Endothelial cell of umbilical vein (primary cell): ENCODE measurements at regions not wholly inside any gene's neighbourhood (a gene's known extent, or its start where the extent isn't known, plus 50 kb on each side); places are given as distances from the start of the nearest gene placed in this dataset.

Experiments used
- BruUV-seq: library from RNA; stranded (reverse); fragments of 400-500 nt; replicated peaks from 2 replicates; lab custom pipeline; 2021; lab: Mats Ljungman, UMichigan
- CTCF ChIA-PET: fragments of 300-600, 350-600 bp; sonication (Branson Sonifier 250); formaldehyde crosslinking; loops from one replicate; lab custom pipeline; 2021; ENCODE audit warnings: antibody characterized with exemption, inconsistent platforms; lab: Charles Lee
- POLR2A ChIA-PET: fragments of 300-600, 350-600 bp; sonication (Branson Sonifier 250); formaldehyde crosslinking; loops from one replicate; lab custom pipeline; 2021; ENCODE audit warnings: antibody characterized with exemption, inconsistent platforms; lab: Charles Lee
- DNase-seq: peaks from one replicate; pipeline ENCODE4 v3.0.0-alpha.2; 2011; ENCODE audit warnings: low read depth, low spot score
- FAIRE-seq: peaks from 2 replicates; lab custom pipeline; 2011; peaks lifted over from hg19 to GRCh38; lab: Jason Lieb, UNC
- H2AFZ ChIP-seq: 2 replicates; pipeline ENCODE4 v1.6.0; 2012; ENCODE audit warnings: low read depth, low read length, control low read depth, inconsistent platforms
- H3K27ac ChIP-seq: 2 replicates; pipeline ENCODE4 v1.5.1; 2011; ENCODE audit warnings: low read depth, mild to moderate bottlenecking, control low read depth, low read length, moderate library complexity; ENCODE audit not compliant: insufficient read depth
- H3K27me3 ChIP-seq, 2 experiments: 2 replicates each; pipeline versions ENCODE4 v1.6.0 to v1.6.1; 2011; ENCODE audit warnings: low read length in 2 of 2, mixed read lengths in 1 of 2; ENCODE audit not compliant: control insufficient read depth in 2 of 2, insufficient read depth in 2 of 2
- H3K36me3 ChIP-seq, 2 experiments: 2 replicates in 1 of 2; 3 replicates in 1 of 2; pipeline ENCODE4 v1.5.1; 2011; ENCODE audit warnings: low read length in 2 of 2, mild to moderate bottlenecking in 1 of 2, moderate library complexity in 1 of 2; ENCODE audit not compliant: control insufficient read depth in 2 of 2, insufficient read depth in 2 of 2; ENCODE audit errors: extremely low read depth in 1 of 2
- H3K4me1 ChIP-seq: 3 replicates; pipeline ENCODE4 v1.5.1; 2011; ENCODE audit warnings: mild to moderate bottlenecking, low read length; ENCODE audit not compliant: control insufficient read depth, insufficient read depth; ENCODE audit errors: extremely low read depth
- H3K4me2 ChIP-seq: 2 replicates; pipeline ENCODE4 v1.6.1; 2011; ENCODE audit warnings: low read length, control low read depth, mixed read lengths; ENCODE audit not compliant: insufficient read depth
- H3K4me3 ChIP-seq, 3 experiments: fragments of 200-600 bp in 1 of 3; sonication (generic), shearing (Covaris generic) in 1 of 3; replicated peaks in 1 of 3; 2 replicates each; pipeline ENCODE4 v1.5.1; 2011 to 2016; ENCODE audit warnings: control low read depth in 3 of 3, low read length in 3 of 3, mild to moderate bottlenecking in 2 of 3, inconsistent platforms in 1 of 3, low read depth in 1 of 3, moderate library complexity in 1 of 3; ENCODE audit not compliant: insufficient read depth in 1 of 3
- H3K79me2 ChIP-seq: 2 replicates; pipeline ENCODE4 v1.6.0; 2012; ENCODE audit warnings: low read length, inconsistent platforms; ENCODE audit not compliant: control insufficient read depth, insufficient read depth
- H3K9ac ChIP-seq: replicated peaks from 2 replicates; pipeline ENCODE3; 2011; ENCODE audit warnings: low read length, control low read depth; ENCODE audit not compliant: insufficient read depth; ENCODE audit errors: extremely low read depth
- H3K9me1 ChIP-seq: replicated peaks from 3 replicates; pipeline ENCODE4 v1.6.0; 2011; ENCODE audit warnings: mild to moderate bottlenecking, low read length; ENCODE audit not compliant: control insufficient read depth, insufficient read depth; ENCODE audit errors: extremely low read depth
- H3K9me3 ChIP-seq: replicated peaks from 2 replicates; pipeline ENCODE4 v1.5.1; 2012; ENCODE audit warnings: low read length, inconsistent platforms; ENCODE audit not compliant: control insufficient read depth, insufficient read depth
- H4K20me1 ChIP-seq: replicated peaks from 2 replicates; pipeline ENCODE3; 2011; ENCODE audit warnings: mild to moderate bottlenecking, low read length; ENCODE audit not compliant: control insufficient read depth, insufficient read depth; ENCODE audit errors: extremely low read depth
- EZH2 ChIP-seq: IDR thresholded peaks from 2 replicates; pipeline ENCODE4 v1.6.1; 2012; ENCODE audit warnings: borderline replicate concordance, low read depth, mild to moderate bottlenecking, moderate library complexity, low read length, inconsistent platforms; ENCODE audit not compliant: severe bottlenecking
- FOS ChIP-seq: IDR thresholded peaks from 2 replicates; pipeline ENCODE4 v1.6.1; 2011; ENCODE audit warnings: mild to moderate bottlenecking, low read length, moderate library complexity, borderline replicate concordance; ENCODE audit not compliant: insufficient read depth
- GATA2 ChIP-seq: IDR thresholded peaks from 2 replicates; pipeline ENCODE4 v1.7.0; 2011; ENCODE audit warnings: low read depth, mild to moderate bottlenecking, moderate library complexity, mixed read lengths, low read length; ENCODE audit not compliant: insufficient read length, insufficient read depth
- JUN ChIP-seq: IDR thresholded peaks from 2 replicates; pipeline ENCODE4 v1.6.1; 2011; ENCODE audit warnings: borderline replicate concordance, low read depth; ENCODE audit not compliant: insufficient read length, insufficient read depth
- MYC ChIP-seq: IDR thresholded peaks from one replicate; pipeline ENCODE4 v1.6.1; 2011; ENCODE audit warnings: mild to moderate bottlenecking, low read depth, low read length
- POLR2A ChIP-seq: IDR thresholded peaks from 2 replicates; pipeline ENCODE4 v1.6.1; 2012; ENCODE audit warnings: low read depth, mild to moderate bottlenecking, control low read depth, low read length
- POLR2AphosphoS5 ChIP-seq: IDR thresholded peaks from 2 replicates; pipeline ENCODE4 v1.6.1; 2012; ENCODE audit warnings: low read depth, mild to moderate bottlenecking, control low read depth, low read length, moderate library complexity; ENCODE audit not compliant: insufficient read depth
- dilution Hi-C: fragments of 300-500 bp; cut with MboI; formaldehyde crosslinking; loops from one replicate; pipeline ENCODE4 v1.15.0; 2019; ENCODE audit warnings: low sequenced_read_pairs; ENCODE audit not compliant: extremely low pct_ligation_motif_present
- intact Hi-C: fragments of 100-400 bp; cut with micrococcal nuclease; formaldehyde crosslinking; loops from one replicate; pipeline ENCODE4 v1.10.0; 2022
- TF ChIP-seq, protein P1 (sequence below): IDR thresholded peaks from 2 replicates; pipeline ENCODE4 v1.6.1; 2011; ENCODE audit not compliant: insufficient read depth, insufficient read length
- TF ChIP-seq, protein P2 (sequence below), 2 donors: IDR thresholded peaks; 1 replicate in 1 of 2; 2 replicates in 1 of 2; pipeline ENCODE4 v1.5.1; 2011; ENCODE audit warnings: low read length in 2 of 2, mild to moderate bottlenecking in 2 of 2, moderate library complexity in 2 of 2, control low read depth in 1 of 2, inconsistent platforms in 1 of 2, low read depth in 1 of 2; ENCODE audit not compliant: insufficient read depth in 1 of 2; ENCODE audit errors: extremely low read depth in 1 of 2

DNA sequence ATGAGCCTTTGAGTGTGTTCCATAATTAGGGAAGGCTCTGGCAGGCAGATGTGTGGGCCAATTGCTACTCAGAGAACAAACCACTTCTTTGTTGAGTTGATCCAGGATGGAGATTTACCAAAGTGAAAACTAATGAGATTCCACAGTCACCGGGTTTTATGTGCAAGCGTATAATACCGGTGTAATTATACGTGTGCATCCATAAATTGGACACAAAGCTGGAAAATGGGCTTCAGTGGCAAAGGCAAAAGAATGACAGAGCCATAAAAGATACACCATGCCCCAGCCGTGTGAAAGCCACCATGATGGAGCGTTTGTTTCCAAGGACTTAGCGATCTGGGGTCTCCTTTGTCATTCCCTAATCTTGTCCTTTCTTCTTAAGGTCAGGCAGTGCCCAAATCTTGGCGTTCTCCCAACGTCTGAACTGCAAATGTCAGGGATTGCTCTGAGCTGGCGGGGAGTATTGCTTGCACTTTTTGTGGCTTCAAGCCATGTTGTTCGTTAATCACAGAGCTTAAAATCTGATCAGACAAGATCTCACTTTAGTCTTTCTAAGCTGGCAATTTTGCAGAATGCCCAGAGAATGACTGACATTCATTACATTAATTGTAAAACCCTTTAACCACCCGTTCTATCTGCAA, 70.1 kb downstream of the NPTX2 start:
- no TSS peak for BruUV-seq
- H3K9me1 ChIP-seq = no peaks in the 10 kb centered on the region
- FAIRE-seq (no peak), DNase-seq (no peak)
- H3K27me3 ChIP-seq = no peaks in the 10 kb centered on the region
- intact Hi-C loops (no loop called here), dilution Hi-C loops (no loop called here)
- TF ChIP-seq FOS = no peak
- no peak for TF ChIP-seq EZH2
- TF ChIP-seq, protein P1, sequence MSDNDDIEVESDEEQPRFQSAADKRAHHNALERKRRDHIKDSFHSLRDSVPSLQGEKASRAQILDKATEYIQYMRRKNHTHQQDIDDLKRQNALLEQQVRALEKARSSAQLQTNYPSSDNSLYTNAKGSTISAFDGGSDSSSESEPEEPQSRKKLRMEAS = no peak
- no peak for TF ChIP-seq POLR2AphosphoS5
- no peak overlapping the region for H2AFZ ChIP-seq
- CTCF ChIA-PET = no interaction called here
- H3K4me3 ChIP-seq = no peak overlapping the region
- H3K9me3 ChIP-seq = peaks cover 10% of the 10 kb centered on the region
- H3K4me1 ChIP-seq = no peaks in the 10 kb centered on the region
- H3K27ac ChIP-seq = no peak overlapping the region
- no peak overlapping the region for H3K9ac ChIP-seq
- H3K79me2 ChIP-seq = no peaks in the 10 kb centered on the region
- H4K20me1 ChIP-seq = no peaks in the 10 kb centered on the region
- no peak overlapping the region for H3K4me2 ChIP-seq
- POLR2A ChIA-PET = no interaction called here
- H3K36me3 ChIP-seq = no peaks in the 10 kb centered on the region

DNA sequence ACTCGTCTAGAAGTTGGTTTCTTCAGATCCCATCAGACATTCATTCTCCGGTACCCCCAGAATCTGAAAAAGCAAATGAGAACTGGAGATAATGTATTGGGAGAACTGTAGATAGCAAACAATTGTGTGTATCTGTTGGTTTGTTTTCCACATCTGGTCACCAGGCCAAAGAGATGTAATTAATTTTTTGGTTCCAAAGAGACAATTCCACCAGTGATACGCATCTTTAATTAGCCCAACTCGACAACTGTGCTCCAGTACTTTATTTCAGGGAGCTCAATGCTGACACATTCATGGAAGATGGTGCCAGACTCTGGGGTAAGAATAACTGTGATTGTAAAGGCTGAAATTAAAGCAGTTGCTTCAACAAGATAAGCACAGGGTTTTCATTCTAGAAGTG, 74.5 kb downstream of the NPTX2 start:
- dilution Hi-C loops (no loop called here), intact Hi-C loops (no loop called here)
- no peaks in the 10 kb centered on the region for H3K4me1 ChIP-seq
- FAIRE-seq = no peak
- H3K27me3 ChIP-seq = no peaks in the 10 kb centered on the region
- no TSS peak for BruUV-seq
- peaks cover 3% of the 10 kb centered on the region for H3K9me3 ChIP-seq
- H3K9ac ChIP-seq = no peak overlapping the region
- H3K4me3 ChIP-seq = no peak overlapping the region
- no peak for DNase-seq
- no peak overlapping the region for H2AFZ ChIP-seq
- ChIA-PET POLR2A (no interaction called here), CTCF (no interaction called here)
- H3K79me2 ChIP-seq = no peaks in the 10 kb centered on the region
- no peak overlapping the region for H3K4me2 ChIP-seq
- no peak overlapping the region for H3K27ac ChIP-seq
- H3K9me1 ChIP-seq = no peaks in the 10 kb centered on the region
- no peaks in the 10 kb centered on the region for H3K36me3 ChIP-seq
- no peaks in the 10 kb centered on the region for H4K20me1 ChIP-seq
- TF ChIP-seq GATA2 (no peak), FOS (no peak), POLR2AphosphoS5 (no peak), EZH2 (no peak), JUN (no peak), POLR2A (no peak), MYC (no peak)
- TF ChIP-seq, protein P2, sequence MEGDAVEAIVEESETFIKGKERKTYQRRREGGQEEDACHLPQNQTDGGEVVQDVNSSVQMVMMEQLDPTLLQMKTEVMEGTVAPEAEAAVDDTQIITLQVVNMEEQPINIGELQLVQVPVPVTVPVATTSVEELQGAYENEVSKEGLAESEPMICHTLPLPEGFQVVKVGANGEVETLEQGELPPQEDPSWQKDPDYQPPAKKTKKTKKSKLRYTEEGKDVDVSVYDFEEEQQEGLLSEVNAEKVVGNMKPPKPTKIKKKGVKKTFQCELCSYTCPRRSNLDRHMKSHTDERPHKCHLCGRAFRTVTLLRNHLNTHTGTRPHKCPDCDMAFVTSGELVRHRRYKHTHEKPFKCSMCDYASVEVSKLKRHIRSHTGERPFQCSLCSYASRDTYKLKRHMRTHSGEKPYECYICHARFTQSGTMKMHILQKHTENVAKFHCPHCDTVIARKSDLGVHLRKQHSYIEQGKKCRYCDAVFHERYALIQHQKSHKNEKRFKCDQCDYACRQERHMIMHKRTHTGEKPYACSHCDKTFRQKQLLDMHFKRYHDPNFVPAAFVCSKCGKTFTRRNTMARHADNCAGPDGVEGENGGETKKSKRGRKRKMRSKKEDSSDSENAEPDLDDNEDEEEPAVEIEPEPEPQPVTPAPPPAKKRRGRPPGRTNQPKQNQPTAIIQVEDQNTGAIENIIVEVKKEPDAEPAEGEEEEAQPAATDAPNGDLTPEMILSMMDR (IDR thresholded peaks at IDR 0.05; ENCODE audit: extremely low read depth in 1 of 2, insufficient read depth in 1 of 2, low read depth in 1 of 2, low read length in 2 of 2) = no peak
- TF ChIP-seq, protein P1 = no peak
